ENCODE measurements at regions not wholly inside any gene's neighbourhood (a gene's known extent, or its start where the extent isn't known, plus 50 kb on each side); places are given as distances from the start of the nearest gene placed in this dataset.
A peak's percentile ranks its signal among the peaks of the same experiment; 100 is the strongest.
"Not testable (repeated sequence)": the region's sequence is repeated elsewhere in the genome, so short reads cannot be mapped to it uniquely, and the experiment has no call there.

DNA sequence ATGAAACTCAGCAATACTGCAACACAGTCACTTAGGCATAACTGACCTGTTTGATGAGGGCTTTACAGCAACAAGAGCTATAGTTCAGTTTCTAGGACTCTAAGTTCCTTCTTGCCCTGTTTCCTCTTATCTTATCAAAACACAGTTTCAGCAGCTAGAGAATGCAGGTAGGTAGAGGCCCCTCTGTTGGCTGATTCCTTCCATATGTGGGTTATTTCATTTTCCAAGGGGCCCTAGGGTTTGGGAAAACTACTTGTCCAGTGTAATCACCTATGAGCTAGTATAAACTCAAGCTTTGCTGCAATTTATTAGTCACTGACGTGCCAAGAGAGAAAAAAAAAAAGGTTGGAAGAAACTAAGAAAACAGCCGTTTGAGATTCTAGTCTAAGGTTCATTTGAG is 607.7 kb upstream of the USP24 start:
- DNase-seq (ENCODE audit: low spot score), result no peak

DNA sequence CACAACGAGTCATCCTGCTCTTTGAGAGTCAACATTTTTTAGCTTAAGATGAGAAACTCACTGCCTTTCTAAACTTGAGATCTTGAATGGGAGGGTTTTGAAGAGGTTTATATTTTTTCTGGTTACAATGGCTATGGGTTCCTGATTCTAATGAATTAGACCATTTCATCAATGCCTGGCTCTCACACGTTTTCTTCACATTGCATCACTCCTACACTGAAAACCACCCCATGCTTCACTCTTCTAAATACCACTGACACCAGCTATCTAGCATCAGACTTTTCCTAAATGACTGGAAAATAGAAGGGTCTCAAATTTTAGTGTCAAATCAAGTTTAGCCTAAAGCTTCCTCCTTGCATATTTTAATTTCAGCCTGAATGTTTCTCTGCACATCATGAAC is 606.1 kb upstream of the USP24 start:
- no peak for DNase-seq (ENCODE audit: low spot score)

DNA sequence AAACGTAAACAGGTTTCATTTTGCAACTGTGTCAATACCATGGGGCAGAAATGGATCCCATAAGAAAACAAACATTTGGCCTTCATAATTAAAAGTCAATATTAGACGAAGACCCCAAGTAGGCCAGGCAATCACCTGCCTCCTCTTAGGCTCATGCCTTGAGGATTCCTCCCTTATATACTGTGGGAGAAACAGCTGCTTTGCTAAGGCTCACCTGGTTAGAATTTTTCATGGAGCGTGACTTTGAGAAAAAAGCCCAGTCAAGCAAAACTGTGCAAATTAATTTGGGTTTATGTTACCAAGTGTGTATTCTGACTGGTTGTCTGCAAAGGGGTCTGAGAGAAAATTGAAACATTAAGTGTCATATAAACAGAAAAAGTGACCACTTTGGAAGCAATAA is 605.3 kb upstream of the USP24 start:
- DNase-seq (ENCODE audit: low spot score), result no peak

DNA sequence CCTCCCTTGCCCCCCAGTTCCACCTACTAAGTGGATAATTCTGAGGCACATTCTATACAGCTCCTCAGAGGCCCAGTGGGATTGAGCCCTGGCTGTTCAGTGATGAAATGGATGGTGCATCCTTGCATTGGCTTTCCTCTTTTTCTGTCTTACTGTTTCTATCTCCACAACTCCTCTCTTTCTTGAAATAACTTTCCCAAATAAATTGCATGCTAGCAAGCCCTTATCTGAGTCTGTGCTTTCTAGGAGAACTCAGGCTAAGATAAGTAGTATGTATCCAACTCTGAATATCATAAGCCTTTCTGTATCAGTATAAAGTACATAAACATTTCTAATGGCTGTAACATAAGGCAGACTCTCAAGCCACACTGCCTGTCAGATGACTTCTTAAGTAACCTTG is 603.8 kb upstream of the USP24 start:
- DNase-seq (ENCODE audit: low spot score), result no peak

DNA sequence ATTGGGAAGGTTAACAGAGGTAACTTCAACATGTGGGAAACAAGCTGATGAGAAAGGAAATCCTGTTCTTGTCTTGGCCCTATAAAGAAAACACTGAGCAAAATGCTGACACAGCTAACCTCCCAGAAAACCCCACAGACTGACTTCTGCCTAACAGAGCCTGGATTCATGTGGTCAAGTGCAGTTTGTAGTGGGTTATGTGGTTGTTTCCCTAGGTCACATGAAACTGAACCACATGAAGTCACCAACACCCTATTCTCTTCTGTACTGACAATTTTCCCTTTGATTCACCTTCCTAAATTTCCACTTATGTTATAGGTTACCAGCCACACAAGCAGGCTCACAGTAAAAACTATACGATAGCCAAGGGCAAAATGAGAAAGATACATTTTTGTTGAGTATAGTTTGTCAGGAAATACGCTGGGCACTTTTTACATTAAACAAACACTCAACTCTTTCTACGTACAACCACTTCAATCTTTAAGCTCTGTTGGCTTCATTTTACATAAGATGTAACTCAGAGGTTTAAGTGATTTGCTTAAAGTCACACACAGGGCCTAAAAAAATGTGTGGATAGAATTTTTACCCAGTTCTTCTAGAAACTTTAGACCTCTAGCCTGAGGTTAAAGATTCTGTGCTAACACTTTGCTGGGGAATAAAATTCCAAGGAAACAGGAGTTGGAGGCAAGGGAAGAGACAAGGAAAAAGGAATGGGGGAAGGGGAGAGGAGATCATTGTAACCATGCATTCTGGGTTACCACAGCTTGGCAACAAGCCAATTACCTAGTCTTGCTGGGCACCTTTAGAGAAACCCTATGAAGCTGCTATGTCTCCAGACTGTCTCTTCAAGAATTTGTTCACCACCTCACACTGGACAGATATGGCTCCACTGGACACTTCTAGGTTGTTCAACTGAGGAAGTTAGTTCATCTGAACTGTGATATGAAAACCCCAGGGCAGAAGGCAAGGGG is 601.6 kb upstream of the USP24 start:
- DNase-seq (ENCODE audit: low spot score), result no peak

DNA sequence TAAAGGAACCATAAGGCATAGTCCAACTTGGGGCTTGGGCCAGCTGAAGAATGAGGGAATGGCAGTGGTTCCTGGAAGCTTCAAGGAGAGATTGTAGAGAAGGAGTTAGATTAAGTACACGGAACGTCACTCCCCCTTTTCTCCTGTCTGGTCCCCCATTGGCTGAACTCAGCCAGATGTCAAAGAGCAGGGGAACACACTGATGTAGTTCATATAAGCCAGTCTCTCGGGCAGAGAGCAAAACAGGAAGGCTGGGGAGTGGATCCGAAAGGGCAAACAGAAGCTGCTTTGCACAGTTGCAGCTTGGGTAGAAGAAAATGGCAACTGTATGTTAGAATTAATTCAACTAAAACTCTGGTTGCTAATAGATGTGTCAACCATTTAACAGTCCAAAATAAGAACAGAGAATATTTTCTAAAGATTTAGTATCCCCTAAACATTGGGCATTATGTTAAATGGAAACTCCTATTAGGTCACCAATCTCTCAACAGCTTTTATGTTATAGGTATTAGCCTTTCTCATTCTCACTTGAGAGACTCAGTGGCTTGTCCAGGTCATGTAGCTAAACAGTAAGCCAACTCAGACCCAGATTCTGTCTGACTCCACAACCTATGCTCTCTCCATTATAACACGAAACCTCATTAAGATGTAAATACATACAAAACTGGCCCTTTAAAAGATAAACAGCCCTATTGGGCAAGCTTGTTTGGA is 600.7 kb upstream of the USP24 start:
- no peak for DNase-seq (ENCODE audit: low spot score)

DNA sequence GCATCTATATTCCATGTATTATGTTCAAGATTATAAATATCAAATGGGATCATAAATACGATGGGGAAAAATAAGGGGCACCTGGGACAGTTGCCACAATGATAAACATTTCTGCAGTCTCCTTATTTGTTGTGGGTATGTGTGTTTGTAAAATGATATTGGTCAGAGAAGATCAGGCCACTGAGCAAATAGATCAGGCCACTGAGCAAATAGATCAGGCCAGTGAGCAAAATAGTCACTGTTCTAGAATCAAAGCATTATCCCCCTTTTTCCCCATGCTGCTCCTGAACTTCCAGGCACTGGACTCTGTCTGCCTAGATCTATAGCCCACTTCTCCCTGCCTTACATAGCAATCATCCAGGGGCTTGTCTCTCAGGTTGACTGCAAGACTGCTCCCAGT is 599.8 kb upstream of the USP24 start:
- DNase-seq (ENCODE audit: low spot score), result no peak

DNA sequence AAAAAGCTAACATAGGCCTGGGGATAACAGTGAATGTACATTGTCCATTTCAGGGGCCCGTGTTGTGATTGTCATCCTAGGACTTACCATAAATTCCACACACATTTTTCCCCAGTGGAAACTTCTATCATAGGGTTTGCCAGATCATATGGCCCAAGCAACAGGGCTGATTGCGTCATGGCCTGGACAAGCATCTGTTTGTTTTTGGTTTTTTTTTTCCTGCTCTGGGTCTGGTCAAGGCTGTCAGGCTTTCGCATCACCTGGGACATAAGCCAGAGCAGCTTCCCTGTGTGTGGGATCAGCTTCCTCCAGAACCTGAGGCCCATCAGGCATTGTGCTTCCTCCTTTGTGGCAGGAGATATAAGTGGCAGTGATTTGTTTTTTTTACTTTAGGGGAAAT is 598.5 kb upstream of the USP24 start:
- peak; percentile 61 for DNase-seq (ENCODE audit: low spot score)

DNA sequence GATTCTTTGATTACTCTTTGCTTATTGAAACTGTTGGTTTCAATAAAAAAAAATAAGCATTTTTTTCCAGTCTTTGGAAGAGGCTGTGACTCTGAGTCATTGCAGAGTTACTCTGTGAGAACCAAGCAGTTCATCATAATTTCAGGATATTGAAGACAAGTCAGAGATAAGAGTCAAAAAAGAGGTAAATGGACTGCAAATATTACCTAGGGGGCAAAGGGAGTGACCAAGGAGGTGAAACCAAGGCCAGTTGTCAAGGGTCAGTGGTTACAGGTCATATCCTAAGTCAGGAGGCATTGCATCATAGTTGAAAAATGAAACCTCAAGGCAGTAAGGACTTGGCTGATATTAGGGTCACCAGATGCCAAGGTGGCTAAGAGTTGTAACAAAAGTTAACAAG is 597.1 kb upstream of the USP24 start:
- DNase-seq (ENCODE audit: low spot score), result no peak

DNA sequence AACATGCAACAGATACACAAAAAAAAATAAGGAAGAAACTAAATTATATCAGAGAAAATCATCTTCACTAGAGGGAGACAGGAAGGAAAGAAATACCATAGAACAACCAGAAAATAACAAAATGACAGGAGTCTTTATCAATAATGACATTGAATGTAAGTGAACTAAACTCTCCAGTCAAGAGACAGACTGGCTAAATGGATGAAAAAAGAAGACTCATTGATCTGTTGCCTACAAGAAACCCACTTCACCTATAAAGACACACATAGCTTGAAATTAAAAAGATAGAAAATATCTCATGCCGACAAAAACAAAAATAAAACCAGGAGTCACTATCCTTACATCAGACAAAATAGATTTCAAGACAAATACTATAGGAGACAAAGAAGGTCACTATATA is 593.1 kb upstream of the USP24 start:
- DNase-seq (ENCODE audit: low spot score), result no peak

DNA sequence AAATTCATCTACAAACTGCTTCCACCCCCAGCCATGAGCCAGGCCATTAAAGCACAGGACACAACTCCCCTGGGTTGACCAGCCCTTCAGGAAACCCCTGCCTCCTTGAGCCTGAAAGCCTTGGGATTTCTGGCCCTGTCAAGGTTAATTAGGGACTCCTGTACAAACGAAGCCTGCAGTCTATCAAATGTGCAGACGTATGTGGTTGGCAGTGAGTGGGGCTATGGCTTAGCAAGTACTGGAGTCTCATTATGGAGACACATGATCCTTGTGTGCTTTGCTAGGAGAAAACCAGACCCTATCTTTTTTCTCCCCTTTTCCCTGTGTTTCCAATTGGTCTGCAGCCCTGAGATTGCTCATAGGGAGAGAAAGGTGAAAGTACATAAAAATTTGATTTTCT is 588.3 kb upstream of the USP24 start:
- no peak for DNase-seq (ENCODE audit: low spot score)

DNA sequence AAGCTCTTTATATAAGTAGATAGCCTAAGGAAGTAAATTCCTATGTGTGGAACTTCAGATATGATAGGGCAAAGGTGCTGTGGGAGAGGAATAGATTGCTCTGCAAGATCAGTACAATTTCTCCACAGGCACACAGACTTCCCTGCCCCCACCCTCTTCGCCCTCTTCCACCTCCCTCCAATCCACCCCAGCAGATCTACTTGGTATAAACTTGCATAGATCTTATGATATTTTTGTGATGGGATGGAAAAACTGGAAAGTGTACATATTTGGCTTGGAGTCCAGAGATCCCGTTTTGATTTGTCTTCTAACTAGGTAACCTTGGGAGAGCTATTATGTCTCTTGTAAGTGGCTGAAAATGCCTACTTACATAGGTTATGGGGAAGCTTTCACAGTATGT is 586.3 kb upstream of the USP24 start:
- DNase-seq (ENCODE audit: low spot score), result no peak

DNA sequence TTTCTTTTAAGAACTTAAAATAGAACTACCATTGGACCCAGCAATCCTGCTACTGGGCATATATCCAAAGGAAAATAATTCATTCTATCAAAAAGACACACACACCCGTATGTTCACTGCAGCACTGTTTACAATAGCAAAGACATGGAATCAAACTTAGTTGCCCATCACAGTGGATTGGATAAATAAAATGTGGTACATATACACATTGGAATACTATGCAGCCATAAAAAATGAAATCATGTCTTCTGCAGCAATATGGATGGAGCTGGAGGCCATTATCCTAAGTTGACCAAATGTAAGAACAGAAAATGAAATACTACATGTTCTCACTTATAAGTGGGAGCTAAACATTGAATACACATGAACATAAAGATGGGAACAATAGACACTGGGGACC is 585.3 kb upstream of the USP24 start:
- DNase-seq (ENCODE audit: low spot score), result no peak

DNA sequence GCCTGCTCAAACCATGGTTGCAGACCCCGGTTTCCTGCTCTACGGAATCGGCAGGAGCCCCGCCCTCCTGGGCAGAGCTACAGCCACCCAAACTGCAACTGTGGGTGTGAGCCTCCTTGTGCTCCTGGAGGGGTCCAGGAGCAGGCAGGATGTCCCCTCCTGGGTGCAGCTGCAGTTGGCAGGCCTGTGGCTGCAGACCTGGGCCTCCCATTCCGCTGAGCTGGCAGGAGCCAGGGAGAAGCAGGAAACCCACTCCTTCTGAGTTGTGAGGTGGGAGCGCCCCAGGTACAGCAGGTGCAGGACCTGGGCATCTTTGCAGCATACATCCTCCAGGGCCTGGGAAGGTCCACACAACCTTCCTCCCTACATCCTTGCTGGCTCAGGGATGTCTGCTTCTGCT is 578.7 kb upstream of the USP24 start:
- DNase-seq (ENCODE audit: low spot score), result no peak

DNA sequence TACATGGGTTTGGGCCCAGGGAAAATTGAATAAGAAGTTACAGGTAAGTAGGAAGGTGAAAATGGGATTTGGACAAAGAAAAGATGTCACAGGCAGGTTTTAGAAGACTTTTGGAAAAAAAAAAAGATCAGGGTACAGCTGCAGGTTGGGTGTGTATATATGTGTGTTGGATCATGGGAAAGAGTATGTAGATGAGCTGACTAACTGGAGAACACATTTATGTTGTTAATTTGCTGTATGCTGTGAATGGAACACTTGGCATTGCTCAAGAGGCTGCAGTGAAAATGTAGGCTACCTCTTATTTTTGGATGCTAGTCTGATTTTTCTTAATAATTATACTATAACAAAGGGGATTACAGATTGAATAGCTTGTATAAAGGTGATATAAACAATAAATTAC is 577.7 kb upstream of the USP24 start:
- DNase-seq (ENCODE audit: low spot score), result no peak

DNA sequence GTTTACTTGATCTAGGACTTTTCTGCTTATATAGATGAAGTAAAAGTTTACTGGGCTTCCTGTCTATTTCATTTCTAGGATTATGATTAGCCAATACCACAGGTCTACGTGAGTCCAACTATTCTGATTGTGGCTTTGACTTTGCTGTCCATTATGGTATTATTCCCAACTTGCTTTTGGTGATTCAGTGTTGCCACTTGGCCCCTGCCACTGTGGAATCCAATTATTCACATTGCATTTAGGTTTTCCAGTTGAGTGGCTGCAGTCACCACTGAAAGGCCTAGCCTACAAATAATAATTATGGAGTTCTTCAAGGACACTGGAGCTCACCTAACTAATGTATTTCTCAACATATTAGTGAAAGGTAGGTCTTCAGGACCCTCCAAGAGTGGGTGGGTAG is 574.3 kb upstream of the USP24 start:
- no peak for DNase-seq (ENCODE audit: low spot score)

DNA sequence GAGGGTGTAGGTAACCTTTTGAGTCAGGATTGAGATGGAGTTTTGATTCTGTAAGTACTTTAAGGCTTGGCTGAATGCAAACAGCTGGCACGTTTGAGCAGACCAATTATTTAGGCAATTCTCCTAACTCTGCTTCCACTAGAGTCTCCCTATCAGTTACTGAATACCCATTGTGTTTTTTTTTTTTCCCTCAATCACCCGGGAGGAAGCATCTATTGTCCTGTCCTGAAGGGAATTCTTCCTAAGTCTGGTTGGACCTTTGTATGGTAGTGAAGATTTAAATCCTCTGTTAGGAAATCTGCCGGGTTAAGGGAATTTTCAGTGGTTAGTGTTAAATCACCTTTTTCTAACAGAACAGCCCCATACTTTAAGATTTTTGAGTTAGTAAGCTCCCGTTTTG is 571.2 kb upstream of the USP24 start:
- no peak for DNase-seq (ENCODE audit: low spot score)

DNA sequence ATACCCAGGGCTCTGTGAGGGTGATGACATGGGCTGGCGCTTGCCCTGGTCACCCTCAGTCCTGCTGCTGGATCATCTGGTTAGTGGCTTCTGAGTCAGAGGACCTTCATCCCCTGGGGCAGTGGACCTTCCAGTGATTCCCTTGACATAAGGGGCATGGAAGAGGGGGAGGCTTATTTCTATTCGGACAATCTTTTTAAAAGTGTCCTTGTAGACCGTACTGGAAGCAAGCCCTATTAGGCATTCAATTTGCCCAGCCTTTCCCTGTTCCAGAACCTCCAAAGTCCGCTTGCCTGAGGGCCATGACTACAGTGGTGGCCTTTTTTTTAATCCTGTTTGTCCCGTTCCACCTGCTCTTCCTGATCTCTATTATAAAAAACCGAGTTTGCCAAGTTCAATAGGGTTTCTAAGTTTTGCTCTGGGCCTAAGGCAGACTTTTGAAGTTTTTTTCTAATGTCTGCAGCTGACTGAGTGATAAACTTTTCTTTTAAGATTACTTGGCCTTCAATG is 569.8 kb upstream of the USP24 start:
- not testable (repeated sequence) for DNase-seq (ENCODE audit: low spot score)

DNA sequence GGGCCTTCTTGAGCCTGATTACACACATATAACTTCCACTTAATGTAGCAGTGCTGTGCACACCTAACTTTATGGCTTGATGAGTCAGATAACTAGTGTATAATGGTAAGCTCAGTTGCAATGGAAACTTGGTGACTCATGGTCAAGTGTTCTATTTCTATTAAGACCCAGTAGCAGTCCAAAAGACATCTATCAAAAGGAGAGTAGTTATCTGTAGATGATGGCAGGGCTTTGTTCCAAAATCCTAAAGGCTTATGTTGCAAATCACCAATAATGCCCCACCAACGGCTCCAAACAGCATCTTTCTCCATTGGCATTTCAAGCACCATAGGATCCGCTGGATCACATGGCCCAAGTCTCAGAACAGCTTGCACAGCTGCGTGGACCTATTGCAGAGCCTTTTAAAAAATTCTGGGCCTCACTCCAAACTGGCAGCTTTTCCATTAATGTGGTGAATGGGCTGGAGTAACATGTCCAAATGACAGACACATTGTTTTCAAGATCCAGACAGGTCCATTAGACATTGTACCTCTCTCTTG is 566.8 kb upstream of the USP24 start:
- peak; percentile 40 for DNase-seq (ENCODE audit: low spot score)

DNA sequence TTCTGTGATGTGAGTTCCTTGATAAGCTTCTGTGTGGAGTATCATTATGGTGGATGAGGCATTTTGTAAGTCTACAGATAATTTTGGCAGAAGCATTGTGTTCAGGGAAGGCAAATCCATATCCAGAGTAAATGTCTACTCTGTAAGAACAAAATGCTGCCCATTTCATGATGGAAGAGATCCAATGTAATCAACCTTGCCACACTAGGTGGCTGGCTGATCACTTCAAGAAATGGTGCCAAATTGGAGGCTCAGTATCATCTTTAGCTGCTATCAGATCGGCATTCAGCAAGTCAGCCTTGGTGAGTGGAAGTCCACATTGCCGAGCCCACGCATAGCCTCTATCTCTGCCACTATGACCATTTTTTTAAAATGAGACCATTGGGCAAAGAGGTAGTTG is 565.8 kb upstream of the USP24 start:
- no peak for DNase-seq (ENCODE audit: low spot score)

DNA sequence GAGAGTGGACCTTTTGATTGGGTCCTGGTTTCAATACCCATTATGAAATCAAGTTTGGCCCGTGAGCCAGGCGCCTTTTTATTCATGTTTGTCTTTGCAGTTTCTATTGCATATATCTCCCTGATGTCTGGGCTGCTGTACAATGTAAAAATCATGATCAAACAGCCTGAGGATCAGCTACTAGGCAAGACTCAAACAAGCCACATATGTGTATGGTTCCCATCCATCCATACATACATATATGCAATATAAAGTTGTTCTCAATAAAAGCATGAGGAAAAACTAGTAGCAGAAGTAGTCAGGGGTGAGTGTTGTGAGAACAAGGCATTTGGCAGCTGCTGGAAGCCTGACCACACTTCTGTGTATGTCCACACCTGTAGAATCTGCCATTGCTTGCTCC is 562.4 kb upstream of the USP24 start:
- DNase-seq (ENCODE audit: low spot score), result no peak

DNA sequence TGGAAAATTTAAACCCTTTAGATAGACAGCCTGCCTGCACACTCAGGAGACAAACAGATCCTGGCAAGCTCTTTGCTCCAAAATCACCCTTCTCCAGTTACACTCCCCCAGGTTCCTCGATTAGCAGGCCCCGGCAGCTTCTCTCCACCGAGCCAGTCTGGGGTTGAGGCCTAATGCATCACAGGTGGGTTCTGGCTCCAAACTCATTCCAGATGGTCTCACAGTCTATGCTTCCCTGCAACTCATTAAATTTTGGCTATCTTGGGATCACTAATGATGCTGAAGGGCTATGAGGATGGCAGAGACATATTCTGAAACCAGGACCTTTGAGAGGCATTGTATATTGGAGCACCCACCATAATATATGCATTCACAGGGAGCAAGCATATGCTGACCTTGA is 559.8 kb upstream of the USP24 start:
- DNase-seq (ENCODE audit: low spot score), result no peak

DNA sequence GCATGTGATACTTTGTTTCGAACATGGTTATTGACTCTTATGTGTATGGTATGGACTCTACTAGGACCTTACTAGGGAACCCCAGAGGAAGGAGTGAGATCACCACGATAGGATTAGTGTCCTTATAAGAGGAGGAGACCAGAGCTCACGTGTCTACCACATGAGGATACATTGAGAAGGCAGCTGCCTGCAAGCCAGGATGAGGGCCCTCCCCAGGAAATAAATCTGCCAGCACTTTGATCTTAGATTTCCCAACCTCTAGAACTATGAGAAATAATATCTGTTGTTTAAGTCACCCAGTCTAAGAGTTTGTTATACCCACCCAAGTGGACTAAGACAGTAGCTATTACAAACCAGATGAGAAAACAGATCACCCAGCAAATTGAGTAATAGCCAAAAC is 559.3 kb upstream of the USP24 start:
- DNase-seq (ENCODE audit: low spot score), result no peak

All from GM03348 (cell line).